ENCODE measurements at regions not wholly inside any gene's neighbourhood (a gene's known extent, or its start where the extent isn't known, plus 50 kb on each side); places are given as distances from the start of the nearest gene placed in this dataset.

DNA sequence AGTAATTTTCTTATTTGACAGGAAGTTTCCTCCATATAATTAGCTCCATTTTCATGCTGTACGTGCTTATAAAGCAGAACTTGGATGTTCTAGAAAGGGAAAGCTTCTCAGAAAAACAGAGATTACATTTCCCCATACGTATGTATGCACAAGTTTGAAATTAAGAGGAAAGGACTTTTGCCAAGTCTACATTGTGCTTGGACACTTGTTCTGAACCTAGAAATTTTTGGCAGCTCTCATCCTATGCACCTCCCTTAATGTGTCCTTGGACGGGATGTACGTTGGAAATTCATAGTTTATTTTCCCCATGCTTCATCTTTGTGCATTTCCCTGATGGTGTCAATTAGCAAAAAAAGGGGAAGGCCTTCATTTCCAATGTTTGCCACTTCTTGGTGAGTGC, 322.7 kb downstream of the BLID start:
- Histone ChIP-seq H3K27ac (ENCODE audit: low read depth, low read length) (no peak overlapping the region), H3K27me3 (ENCODE audit: insufficient read depth, low read length) (no peaks in the 10 kb centered on the region), H3K36me3 (ENCODE audit: control insufficient read depth in 1 of 2, insufficient read depth in 2 of 2, low read length in 2 of 2) (no peaks in the 10 kb centered on the region), H3K9me2 (ENCODE audit: insufficient read depth) (no peaks in the 10 kb centered on the region), H3K79me2 (ENCODE audit: insufficient read depth, low read length) (no peaks in the 10 kb centered on the region), H3K4me3 (replicated peaks in 1 of 2; ENCODE audit: low read depth in 1 of 2, low read length in 2 of 2) (no peak overlapping the region), H3K9ac (ENCODE audit: low read length) (no peak overlapping the region), H3K4me1 (ENCODE audit: control insufficient read depth in 1 of 2, insufficient read depth in 2 of 2, low read length in 2 of 2) (no peaks in the 10 kb centered on the region), H3K9me3 (ENCODE audit: control insufficient read depth in 1 of 2, insufficient read depth in 1 of 2, low read depth in 1 of 2, low read length in 2 of 2) (no peaks in the 10 kb centered on the region), H3K4me2 (ENCODE audit: low read length) (no peak overlapping the region), H4K20me1 (ENCODE audit: insufficient read depth) (no peaks in the 10 kb centered on the region), H2AFZ (ENCODE audit: low read depth, low read length, poor library complexity, severe bottlenecking) (no peak overlapping the region)
- CTCF ChIA-PET, result no interaction called here
- ATAC-seq (no peak), DNase-seq (ENCODE audit: low read depth, low spot score) (no peak)
- no peak for TF ChIP-seq REST (IDR thresholded peaks at IDR 0.05; ENCODE audit: low read depth)
- TF ChIP-seq, protein P1, sequence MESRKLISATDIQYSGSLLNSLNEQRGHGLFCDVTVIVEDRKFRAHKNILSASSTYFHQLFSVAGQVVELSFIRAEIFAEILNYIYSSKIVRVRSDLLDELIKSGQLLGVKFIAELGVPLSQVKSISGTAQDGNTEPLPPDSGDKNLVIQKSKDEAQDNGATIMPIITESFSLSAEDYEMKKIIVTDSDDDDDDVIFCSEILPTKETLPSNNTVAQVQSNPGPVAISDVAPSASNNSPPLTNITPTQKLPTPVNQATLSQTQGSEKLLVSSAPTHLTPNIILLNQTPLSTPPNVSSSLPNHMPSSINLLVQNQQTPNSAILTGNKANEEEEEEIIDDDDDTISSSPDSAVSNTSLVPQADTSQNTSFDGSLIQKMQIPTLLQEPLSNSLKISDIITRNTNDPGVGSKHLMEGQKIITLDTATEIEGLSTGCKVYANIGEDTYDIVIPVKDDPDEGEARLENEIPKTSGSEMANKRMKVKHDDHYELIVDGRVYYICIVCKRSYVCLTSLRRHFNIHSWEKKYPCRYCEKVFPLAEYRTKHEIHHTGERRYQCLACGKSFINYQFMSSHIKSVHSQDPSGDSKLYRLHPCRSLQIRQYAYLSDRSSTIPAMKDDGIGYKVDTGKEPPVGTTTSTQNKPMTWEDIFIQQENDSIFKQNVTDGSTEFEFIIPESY (IDR thresholded peaks at IDR 0.05; ENCODE audit: extremely low read depth, insufficient replicate concordance, low read length), result no peak
- no peak for TF ChIP-seq SRF (IDR thresholded peaks at IDR 0.05; ENCODE audit: low read depth)
- TF ChIP-seq CEBPB (IDR thresholded peaks at IDR 0.05; ENCODE audit: low read depth), result no peak
- TF ChIP-seq TCF7L2 (IDR thresholded peaks at IDR 0.05; ENCODE audit: borderline replicate concordance, extremely low read depth, insufficient read depth, insufficient read length), result no peak
- no TSS peak for BruUV-seq (replicated peaks)
- RAD21 ChIA-PET (ENCODE audit: low non-redundant PET in 1 of 2, low total read pairs in 2 of 2, uncharacterized antibody in 2 of 2, unreplicated experiment in 2 of 2), result no interaction called here
- intact Hi-C loops (cut with micrococcal nuclease), result no loop called here
- POLR2A ChIA-PET, result no interaction called here

All from HCT116 (cell line).